Dedifferentiated amniotic fluid mesenchymal stem cell (primary cell): ENCODE measurements at regions not wholly inside any gene's neighbourhood (a gene's known extent, or its start where the extent isn't known, plus 50 kb on each side); places are given as distances from the start of the nearest gene placed in this dataset.
"Not testable (repeated sequence)": the region's sequence is repeated elsewhere in the genome, so short reads cannot be mapped to it uniquely, and the experiment has no call there.

Source experiments
- DNase-seq: peaks from one replicate; pipeline ENCODE4 v3.0.0-alpha.2; 2016; ENCODE audit errors: extremely low spot score

DNA sequence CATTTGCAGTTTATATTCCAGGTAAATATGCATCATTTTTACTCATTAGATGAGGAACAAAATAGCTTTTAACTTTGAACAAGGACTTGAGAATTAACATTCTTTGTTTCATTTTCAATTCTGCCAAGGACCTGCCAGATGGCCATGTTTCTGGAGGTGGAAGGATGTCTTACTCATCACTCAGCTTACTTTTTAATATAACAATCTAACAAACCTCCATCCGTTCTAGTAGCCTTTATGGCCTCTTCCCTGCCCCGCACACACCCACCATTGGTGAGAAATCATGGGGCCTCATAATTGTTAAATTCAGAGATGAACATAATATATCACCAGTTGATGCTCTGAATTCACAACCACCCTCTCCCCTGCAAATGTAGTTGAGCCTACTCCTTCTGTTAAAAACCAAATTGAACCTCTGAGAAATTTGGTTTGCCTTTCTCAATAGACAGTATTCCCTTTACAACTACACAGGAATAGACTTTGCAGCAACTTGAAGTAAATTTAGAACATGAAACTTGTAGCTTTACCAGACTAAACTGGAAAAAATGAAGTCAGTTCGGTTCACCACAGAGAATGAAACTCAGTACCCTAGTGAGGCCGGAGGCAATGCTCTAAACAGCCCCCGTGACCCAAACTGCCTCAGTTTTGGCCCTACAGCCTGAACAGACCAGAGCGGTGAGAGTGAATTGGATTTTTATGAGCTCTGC lies 50.1 kb upstream of the ACSL4 start:
- DNase-seq, result no peak

DNA sequence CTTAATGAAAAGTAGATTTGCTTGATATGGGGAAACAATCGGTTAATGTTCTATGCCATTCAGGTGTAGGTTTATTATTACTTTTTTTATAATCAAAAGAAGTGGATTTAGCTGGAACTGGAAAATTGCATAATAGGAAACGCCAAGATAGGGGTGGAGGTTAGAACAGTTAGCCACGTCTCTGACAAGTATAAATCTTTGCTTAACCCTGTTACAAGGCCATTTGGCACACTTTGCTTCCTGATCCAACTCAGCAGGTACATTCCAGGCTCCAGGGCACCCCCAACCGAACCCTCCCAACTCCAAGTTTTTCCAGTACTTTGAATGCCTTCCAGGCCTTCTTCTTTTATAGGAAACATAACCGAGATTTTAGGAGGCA lies 50.6 kb upstream of the ACSL4 start:
- DNase-seq, result no peak

DNA sequence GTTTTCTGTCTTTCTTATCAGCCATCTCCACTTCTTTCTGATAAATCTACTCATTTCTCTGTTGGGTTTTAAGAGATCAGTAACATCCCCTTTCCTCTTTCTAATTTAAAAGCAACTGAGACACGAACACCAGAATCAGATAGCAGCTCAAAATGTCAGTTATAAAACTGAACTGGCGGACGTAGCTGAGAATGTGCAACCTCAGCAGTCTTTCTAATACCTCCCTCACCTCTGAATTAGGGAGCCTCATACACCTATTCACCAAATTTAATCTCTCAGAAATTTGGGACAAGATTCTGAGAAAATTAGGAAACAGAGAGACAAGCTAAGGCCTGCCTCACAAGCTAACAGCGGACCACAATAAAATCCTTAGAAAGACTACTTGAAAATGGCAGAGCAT lies 52.0 kb upstream of the ACSL4 start:
- no peak for DNase-seq

DNA sequence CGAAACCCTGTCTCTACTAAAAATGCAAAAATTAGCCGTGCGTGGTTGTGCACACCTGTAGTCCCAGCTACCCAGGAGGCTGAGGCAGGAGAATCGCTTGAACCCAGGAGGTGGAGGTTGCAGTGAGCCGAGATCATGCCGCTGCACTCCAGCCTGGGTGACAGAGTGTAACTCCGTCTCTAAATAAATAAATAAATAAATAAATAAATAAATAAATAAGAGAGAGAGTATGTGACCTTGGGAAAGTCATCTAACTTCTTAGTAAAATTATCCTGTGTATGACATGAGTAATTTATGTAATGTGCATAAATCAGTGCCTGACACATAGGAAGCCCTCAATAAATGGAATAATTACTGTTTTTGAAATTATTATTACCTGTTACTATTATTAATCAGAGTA lies 57.5 kb upstream of the ACSL4 start:
- not testable (repeated sequence) for DNase-seq

DNA sequence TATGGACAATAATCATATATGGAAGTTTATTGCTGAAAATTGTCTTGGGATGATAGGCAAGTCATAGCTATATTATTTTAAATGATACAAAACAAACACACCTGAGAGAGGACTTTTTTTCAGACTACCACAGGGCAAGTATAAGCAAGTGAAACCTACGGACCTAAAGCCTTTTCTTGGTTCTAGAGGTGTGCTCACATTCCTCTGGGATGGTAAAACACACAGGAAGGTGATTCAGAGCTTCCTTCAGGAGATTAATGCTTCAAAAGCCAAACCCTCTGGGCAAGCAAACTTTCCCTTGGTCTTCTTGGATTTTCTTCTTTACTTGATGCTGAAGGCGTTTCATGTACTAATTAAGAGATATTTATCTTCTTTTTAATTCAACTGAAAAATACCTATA lies 60.1 kb upstream of the ACSL4 start:
- no peak for DNase-seq

DNA sequence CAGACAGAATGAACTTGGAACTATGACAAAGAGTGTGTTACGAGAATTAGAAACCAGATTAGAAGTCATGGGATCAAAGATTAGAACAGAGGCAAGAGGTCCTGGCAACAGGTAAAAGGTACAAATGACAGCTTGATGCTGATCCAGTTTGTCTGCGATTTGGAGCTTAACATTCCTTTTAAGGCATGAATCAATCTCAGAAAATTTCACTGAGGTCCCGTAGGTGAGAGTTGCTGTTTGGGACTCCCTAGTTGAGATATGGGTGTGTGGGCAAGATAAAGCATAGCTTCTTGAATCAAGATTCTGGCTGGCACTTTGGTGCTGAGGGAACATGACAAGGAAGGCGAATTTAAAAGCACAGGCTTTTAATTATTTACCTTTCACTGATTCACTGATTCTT lies 62.6 kb upstream of the ACSL4 start:
- DNase-seq, result no peak

DNA sequence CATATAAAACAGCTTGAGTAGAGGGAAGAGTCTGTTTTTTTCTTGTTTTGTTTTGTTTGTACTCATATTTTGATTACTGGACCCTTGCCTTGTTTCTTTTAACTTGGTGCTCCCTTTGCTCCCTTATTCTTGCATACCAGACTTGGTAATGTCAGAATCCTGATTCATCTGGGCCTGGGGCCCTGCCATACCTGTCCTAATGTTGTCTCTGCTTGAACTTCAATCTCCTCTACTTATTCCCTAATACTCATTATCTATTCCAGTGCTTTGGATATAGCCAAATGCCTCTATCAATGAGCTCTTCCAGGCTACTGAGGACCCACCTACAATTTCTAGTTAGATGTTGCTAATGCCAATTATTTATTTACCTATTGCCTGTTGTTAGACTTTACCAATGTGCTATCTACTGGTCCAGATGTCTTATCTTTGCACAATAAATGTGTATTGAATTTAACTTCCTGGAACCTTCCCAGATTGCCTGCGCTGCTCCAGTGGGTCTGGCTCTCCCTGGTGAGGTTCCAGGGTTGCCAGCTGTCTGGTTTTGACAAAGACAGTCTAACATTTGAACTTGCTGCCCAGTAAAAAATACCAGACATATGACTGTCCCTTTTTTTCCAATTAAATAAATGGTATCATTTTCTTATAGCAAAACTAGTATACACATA lies 64.4 kb upstream of the ACSL4 start:
- DNase-seq, result no peak

DNA sequence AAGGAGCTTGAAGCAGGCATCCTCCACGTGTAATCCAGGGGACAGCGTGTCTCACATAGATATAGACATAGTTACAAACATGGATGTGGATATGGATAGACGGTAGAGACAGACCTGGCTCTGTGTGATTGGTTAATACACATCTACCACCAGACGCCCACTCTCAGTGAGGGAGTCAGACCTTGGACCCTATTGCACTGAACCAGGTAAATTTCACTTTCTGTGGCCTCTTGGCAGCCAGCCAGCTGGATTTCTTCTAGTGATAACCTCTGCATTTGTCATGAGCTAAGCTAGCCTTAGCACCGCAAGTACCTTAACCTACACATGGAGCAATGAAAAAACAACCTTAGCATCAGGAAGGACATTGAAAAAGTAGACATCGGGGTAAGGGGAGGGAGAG lies 79.2 kb upstream of the ACSL4 start:
- no peak for DNase-seq

DNA sequence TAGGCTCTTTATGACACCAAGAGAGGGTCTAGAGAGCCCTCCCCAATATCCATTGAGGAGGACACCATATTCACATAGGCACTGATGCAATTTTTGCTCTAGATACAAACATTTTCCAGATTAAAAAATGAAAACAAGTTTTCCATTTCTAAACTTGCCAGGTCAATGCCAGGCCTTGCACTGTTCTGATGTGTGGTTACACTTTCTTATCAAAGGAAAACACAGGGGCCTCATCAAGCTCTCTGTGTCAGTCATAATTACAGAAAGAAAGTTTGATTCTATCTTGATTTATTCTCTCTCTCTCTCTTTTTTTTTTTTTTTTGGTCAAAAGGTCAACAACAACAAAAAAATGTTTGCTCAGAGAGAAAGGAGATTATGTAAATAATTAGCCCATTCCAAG lies 80.2 kb upstream of the ACSL4 start:
- no peak for DNase-seq

DNA sequence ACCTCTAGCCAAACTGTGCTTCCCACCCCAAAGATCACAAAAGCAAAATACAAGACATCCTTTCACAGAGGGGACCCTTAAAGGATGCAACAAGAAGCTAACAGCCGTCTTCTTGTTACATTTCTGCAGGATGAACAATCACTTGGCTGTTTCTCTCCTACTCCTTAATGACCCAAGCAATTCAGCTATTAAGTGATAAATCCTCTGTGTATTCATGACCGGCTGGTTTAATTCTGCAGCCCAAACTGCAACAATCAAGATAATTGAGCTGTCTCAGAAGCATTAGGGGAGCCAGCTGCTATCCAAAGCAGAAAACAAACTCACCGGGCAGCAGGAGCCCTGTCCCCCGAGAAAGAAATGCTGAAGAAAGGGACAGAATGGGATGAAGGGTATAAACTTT lies 85.9 kb upstream of the ACSL4 start:
- DNase-seq, result no peak

DNA sequence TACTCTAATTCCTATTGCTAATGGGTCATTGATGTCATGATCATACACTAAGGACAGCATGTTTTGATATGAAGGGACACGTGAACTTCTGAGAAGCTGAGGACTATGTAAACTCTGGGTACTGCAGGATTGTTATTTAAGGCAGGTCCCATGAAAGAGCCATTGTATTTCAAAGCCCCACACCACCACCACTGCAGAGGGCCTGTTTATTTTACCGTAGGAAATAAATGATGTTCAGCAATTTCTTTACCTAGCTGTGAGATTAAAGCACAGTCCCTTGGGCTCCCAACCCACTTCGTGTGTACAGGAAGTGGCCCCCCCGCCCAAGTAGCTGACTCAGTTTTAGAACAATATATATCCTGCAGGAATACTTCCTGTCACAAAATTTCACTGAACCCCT lies 89.8 kb upstream of the ACSL4 start:
- DNase-seq, result no peak

DNA sequence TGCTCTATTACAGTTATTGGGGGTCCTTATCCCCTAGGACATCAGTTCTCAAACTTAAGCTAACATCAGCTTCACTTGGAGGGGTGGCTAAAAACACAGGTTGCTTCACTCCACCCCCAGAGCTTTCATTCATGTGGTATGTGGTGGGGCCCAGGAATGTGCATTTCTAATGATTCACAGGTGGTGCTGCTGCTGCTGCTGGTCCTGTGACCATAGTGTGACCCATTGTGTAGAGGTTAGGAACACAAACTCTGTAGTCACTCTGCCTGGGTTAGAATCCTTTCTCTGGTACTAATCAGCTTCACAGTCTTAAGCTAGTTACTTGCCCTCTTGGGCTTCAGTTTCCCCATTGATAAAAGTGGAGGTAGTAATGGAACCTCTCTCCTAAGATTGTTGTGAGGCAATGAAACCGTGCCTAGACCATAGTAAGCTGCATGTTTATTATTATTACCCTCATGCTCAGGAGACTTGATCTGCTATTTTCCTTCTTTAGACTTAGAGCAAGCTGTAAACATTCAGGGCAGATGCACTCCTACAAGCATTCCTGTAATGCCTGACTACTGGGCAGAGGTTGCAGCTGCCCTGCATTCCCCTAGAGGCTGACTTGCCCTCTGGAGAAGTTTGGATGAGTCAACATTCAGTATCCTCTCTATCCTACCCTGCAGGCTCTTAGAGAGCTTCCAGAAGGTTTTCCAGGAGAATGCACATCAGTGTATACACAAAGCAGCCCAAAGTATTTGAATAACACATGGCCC lies 94.1 kb upstream of the ACSL4 start:
- peak; percentile 69 for DNase-seq

DNA sequence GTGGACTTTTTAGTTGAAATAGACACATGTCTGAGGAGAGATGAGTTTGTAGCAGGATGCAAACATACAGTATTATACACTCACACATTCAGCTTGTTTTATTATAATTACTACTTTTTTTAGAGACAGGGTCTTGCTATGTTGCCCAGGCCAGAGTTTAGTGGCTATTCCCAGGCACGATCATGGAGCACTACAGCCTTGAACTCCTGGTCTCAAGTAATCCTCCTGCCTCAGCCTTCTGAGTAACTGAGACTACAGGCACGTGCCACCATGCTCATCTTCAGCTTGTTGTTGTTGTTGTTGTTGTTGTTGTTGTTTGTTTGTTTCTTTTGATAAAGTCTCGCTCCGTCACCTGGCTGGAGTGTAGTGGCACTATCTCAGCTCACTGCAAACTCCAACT lies 94.7 kb upstream of the ACSL4 start:
- no peak for DNase-seq

DNA sequence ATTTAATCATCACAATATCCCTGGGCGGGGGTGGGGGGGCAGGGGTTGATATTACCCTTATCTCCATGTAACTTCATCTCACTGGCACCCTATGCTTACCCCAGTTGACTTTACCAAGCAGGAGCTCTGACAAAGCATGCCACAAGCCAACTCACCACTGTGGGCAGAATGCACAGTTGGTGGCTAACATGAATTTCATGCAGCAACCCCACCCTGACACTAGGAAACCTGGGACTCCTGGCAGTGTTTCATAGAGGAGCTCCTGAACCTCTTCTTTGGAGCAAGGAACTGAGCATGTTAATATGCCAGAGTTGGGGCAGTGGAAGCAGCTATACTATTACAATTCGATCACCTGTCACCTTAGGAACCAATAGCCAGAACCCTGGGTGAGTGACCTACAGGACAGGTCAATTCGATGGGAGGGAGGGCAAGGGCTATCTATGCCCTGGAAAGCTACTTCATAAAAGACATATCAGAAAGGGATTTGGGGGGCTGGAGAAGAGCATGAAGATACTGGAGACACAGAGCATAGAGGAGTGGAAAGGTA lies 97.2 kb upstream of the ACSL4 start:
- DNase-seq, result no peak

DNA sequence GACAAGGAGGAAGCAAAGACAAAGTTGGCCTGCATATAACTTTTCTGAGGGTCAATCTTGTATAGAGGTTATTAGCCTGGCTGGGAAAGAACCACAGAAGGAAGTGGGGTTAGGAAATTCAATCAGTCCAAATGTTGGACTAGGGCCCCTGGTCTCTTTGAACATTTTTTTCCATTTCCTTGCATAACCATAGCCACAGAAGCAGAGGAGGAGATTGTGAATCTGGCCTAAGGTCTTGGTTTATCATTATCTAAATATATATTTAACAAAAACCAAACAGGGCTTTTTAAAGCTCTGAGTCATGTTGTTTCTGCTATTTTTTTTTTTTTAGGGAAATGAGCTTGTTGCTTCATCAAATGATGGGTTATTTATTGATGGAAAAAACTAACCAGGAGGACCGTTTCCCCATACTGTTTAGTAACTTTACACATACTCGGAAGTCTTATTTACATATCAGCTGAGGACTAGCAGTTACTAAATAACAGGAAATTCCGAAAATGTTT lies 97.7 kb upstream of the ACSL4 start:
- DNase-seq, result no peak

DNA sequence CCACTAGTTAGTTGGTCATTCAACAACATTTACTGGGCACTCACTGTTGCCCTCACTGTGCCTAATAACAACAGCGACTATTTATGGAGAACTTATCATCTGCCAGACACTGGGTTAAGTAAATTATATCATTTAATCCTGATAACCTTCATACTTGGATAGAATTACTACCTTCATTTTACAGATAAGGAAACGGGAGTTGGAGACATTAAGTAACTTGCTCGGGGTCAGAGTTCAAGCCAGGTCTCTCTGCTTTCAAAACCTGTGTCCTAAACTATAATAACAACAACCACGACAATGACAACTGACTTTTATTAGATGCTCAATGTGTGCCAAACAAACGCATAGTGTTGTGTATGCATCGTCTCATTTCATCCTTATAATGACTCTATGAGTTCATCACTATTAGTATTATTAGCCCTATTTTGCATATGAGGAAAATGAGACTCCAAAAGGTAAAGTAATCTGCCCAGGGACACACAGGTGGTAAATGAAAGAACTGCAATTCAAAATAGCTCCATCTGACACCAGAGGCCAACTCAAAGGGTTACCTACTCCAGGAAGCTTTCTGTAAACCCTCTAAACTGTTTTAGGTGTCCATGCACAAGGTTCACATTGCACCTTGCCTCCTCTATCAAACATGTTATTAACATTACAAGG lies 98.4 kb upstream of the ACSL4 start:
- DNase-seq, result no peak

DNA sequence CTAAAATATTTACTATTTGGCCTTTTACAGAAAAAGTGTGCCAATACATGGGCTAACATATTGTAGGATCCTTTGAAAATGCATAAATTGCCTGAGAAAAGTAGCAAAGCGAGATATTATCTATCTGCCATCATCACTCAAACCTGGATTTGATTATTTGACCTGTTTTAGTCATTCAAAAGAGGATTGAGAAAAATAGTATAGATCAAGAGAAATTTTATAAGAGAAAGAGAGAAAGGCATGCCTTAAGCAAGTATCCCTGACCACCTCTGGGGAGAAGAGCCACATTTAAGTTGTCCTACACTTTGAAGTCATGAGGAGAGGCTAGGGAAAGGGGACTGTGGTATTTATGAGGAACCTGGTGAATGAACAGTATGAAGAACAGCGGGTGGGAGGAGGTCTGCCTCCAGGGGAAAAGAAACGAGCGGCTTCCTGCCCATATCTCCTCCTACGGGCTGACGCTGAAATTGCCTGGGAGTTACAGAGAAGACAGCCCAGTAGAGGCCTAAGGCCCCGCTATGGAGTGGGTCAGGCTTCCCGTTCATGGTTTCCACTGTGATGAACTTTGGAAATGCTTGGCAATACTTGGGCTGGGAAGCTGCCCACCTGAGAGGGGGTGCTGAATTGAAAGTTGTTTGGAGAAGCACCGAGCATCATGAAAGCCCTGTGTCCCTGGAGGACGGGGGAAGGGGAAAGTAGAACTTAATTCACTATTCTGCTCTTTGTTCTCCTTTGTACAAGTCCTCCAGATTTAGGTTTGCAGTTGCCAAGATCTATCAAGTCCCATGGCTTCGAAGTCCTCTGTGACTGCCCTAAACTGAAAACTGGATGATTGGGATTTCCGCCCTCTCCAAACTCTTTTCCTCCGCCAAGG lies 106.9 kb upstream of the ACSL4 start:
- DNase-seq, result no peak

DNA sequence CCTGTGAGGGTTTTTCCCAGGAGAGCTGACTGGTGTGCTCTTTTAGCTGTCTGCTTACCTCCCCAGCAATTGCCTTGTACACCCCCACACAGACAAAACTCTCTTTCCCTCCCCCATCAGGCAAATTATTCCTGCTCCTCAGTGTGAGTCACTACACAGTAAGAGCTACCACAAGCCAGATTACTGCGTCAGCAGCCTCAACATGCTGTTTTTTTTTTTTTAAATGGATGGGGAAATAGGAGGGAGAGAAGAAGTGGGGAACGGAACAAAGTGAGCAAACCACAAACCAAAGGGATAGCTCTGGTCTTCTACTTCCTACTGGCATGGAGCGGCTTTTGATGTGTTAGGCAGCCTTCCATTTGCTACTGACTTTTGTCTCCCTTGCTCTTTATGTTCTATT lies 107.5 kb upstream of the ACSL4 start:
- DNase-seq, result peak; percentile 61

DNA sequence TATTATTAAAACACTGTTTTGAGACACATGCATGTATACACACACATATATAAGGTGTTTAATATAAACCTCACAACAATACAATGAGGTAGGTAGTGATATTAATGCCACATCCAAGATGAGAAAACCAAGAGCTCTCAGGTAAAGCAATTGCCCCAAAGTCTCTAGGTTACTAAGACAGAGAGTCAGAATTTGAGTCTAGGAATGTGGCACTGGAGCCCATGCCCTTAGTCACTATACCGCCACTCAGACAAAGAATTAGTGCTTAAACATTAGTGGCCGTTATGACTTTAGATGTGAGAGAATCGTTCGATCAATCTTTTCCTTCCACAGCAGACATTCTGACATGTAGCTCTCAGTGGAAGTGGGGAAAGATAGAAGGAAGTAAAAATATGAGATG lies 108.2 kb upstream of the ACSL4 start:
- no peak for DNase-seq

DNA sequence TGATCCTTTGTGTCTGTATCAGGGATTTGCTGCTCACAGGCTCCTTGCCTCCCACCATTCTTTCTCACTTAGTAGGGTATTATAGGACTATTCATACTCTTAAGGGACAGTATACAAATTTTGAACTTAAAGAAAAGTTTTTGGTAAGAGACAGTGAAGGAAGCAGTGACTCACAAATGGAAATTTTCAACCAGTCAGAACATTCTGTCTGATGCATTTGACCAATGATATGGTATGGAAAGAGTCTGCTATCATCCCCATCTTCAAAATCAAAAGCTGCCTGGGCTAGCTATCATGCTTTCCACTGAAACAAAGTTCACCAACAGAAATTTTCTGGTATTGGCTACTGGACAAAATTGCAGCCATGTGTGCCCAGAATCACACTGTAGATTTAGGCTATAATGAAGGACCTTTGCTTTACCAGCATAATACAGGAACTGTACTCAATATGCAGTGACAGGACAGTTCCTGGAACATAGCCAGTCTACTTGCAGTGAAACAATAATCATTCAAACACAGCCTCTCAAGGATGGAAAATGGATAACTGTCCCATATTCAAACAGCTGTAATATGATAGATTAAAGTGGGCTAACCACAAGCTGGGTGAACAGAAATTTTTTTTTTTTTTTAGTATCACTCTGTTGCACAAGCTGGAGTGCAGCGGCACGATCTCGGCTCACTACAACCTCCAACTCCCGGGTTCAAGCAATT lies 109.0 kb upstream of the ACSL4 start:
- no peak for DNase-seq

DNA sequence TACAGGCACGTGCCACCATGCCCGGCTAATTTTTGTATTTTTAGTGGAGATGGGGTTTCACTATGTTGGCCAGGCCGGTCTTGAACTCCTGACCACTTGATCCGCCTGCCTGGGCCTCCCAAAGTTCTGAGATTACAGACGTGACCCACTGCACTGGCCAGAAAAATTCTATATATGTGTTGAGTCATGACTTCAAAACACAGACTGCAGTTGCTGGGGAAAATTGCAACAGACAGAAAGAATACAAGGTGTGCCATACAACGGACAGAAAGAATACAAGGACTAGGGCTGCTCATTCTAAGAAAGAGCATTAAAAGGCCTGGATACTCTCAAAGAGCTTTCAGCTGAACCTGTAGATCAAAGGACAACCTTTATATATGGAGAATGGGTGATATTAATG lies 109.6 kb upstream of the ACSL4 start:
- no peak for DNase-seq
